Hepatocyte (in vitro differentiated cells): ENCODE measurements at regions not wholly inside any gene's neighbourhood (a gene's known extent, or its start where the extent isn't known, plus 50 kb on each side); places are given as distances from the start of the nearest gene placed in this dataset.

Source experiments
- CTCF ChIP-seq: fragments of 200-600 bp; sonication (generic); IDR thresholded peaks from 2 replicates; pipeline ENCODE4 v1.5.1; 2016; ENCODE audit warnings: antibody characterized with exemption, mild to moderate bottlenecking; ENCODE audit not compliant: poor library complexity
- EZH2 ChIP-seq: fragments of 200-600 bp; sonication (generic); IDR thresholded peaks from 2 replicates; pipeline ENCODE4 v1.6.1; 2016; ENCODE audit warnings: antibody characterized with exemption, mild to moderate bottlenecking, borderline replicate concordance
- EZH2phosphoT487 ChIP-seq: fragments of 200-600 bp; sonication (generic); IDR thresholded peaks from one replicate; pipeline ENCODE4 v1.6.1; 2018; ENCODE audit warnings: antibody characterized with exemption, mild to moderate bottlenecking, low read depth, moderate library complexity; ENCODE audit not compliant: unreplicated experiment, severe bottlenecking

DNA sequence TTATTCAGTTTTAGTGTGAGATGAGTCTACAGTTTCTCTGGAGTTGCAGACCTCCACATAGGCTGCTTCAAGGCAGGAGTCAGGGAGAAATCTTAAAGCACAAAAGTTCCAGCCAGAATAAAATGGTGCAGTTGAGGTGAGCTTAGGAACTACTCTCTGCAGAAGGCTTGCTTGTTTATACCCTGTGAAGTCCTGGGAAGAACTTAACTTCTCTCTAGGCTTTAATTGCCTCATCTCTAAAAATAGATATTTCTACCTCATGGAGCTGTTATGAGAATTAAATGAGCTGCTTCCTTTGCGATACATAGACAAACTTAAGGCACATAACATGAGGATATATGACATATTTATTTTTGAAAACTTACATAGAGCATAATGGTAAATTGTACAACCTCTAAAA is 286.2 kb downstream of the GPATCH2 start:
- no peak for TF ChIP-seq CTCF
- TF ChIP-seq EZH2phosphoT487: no peak
- TF ChIP-seq EZH2: no peak
